ENCODE measurements at regions not wholly inside any gene's neighbourhood (a gene's known extent, or its start where the extent isn't known, plus 50 kb on each side); places are given as distances from the start of the nearest gene placed in this dataset.

- H3K36me3 ChIP-seq = no peaks in the 10 kb centered on the region
- peaks cover 0 to 12% (median 0%) of the 10 kb centered on the region in 4 donors for H3K9me3 ChIP-seq
- no peak for TF ChIP-seq POLR2A (IDR thresholded peaks at IDR 0.05)
- no peak for TF ChIP-seq CTCF (IDR thresholded peaks at IDR 0.05)
Measured at GRCh38 chr6:141501616-141502015, 631.1 kb upstream of the GJE1 start.

GRCh38 chr6:141498977-141499376, 633.7 kb upstream of the GJE1 start:
- Histone ChIP-seq H3K9me3 (no peaks in the 10 kb centered on the region), H3K27me3 (no peaks in the 10 kb centered on the region), H3K4me1 (no peaks in the 10 kb centered on the region), H3K36me3 (no peaks in the 10 kb centered on the region), H3K4me3 (no peak overlapping the region), H3K27ac (no peak overlapping the region)
- DNase-seq = no peak
- no peak for TF ChIP-seq POLR2A (IDR thresholded peaks at IDR 0.05)
- TF ChIP-seq CTCF (IDR thresholded peaks at IDR 0.05) = no peak

More at GRCh38 chr6:141501616-141502015, 631.1 kb upstream of the GJE1 start:
- Histone ChIP-seq H3K27ac (no peak overlapping the region), H3K4me3 (no peak overlapping the region), H3K27me3 (no peaks in the 10 kb centered on the region), H3K4me1 (no peaks in the 10 kb centered on the region)
- no peak for DNase-seq

- no peaks in the 10 kb centered on the region for H3K36me3 ChIP-seq
- no peaks in the 10 kb centered on the region for H3K9me3 ChIP-seq
- H3K4me1 ChIP-seq = no peaks in the 10 kb centered on the region
- DNase-seq = no peak
- H3K27me3 ChIP-seq = no peaks in the 10 kb centered on the region
- no peak overlapping the region for H3K4me3 ChIP-seq
- H3K27ac ChIP-seq = no peak overlapping the region
- TF ChIP-seq POLR2A (IDR thresholded peaks at IDR 0.05) (no peak), CTCF (IDR thresholded peaks at IDR 0.05) (no peak)
Measured at GRCh38 chr6:141492521-141493284, 640.0 kb upstream of the GJE1 start.

- Histone ChIP-seq H3K36me3 (no peaks in the 10 kb centered on the region), H3K4me1 (no peaks in the 10 kb centered on the region), H3K27me3 (no peaks in the 10 kb centered on the region), H3K9me3 (no peaks in the 10 kb centered on the region), H3K4me3 (no peak overlapping the region), H3K27ac (no peak overlapping the region)
- no peak for TF ChIP-seq POLR2A (IDR thresholded peaks at IDR 0.05)
- TF ChIP-seq CTCF (IDR thresholded peaks at IDR 0.05) = no peak
- DNase-seq = no peak
Measured at GRCh38 chr6:141491684-141492083, 641.0 kb upstream of the GJE1 start.

- H3K4me1 ChIP-seq = no peaks in the 10 kb centered on the region
- no peaks in the 10 kb centered on the region for H3K27me3 ChIP-seq
- DNase-seq = no peak
- no peaks in the 10 kb centered on the region for H3K9me3 ChIP-seq
- H3K4me3 ChIP-seq = no peak overlapping the region
- no peaks in the 10 kb centered on the region for H3K36me3 ChIP-seq
- no peak overlapping the region for H3K27ac ChIP-seq
- TF ChIP-seq CTCF (IDR thresholded peaks at IDR 0.05) (no peak), POLR2A (IDR thresholded peaks at IDR 0.05) (no peak)
Measured at GRCh38 chr6:141490982-141491381, 641.7 kb upstream of the GJE1 start.

All from Peyer's patch (tissue), 4 donors.